Osteoblast (primary cell): ENCODE measurements at regions not wholly inside any gene's neighbourhood (a gene's known extent, or its start where the extent isn't known, plus 50 kb on each side); places are given as distances from the start of the nearest gene placed in this dataset.

Experiments
- DNase-seq: peaks from one replicate; pipeline ENCODE4 v3.0.0; 2011; ENCODE audit warnings: low spot score, mixed read lengths; ENCODE audit not compliant: insufficient read length; ENCODE audit errors: missing footprints
- H2AFZ ChIP-seq: 2 replicates; pipeline ENCODE4 v1.6.0; 2011; ENCODE audit warnings: mild to moderate bottlenecking, low read length
- H3K27ac ChIP-seq: 2 replicates; pipeline ENCODE4 v1.5.1; 2011; ENCODE audit warnings: mild to moderate bottlenecking, low read depth, low read length, moderate library complexity
- H3K27me3 ChIP-seq: 2 replicates; pipeline ENCODE4 v1.6.0; 2012; ENCODE audit warnings: mild to moderate bottlenecking, control low read depth, inconsistent platforms, low read length, moderate library complexity; ENCODE audit not compliant: insufficient read depth
- H3K36me3 ChIP-seq: 2 replicates; pipeline ENCODE4 v1.5.1; 2011; ENCODE audit warnings: mild to moderate bottlenecking, low read length, control low read depth, moderate library complexity; ENCODE audit not compliant: insufficient read depth
- H3K4me1 ChIP-seq: 2 replicates; pipeline ENCODE4 v1.5.1; 2011; ENCODE audit warnings: mild to moderate bottlenecking, low read length, control low read depth, moderate library complexity; ENCODE audit not compliant: insufficient read depth
- H3K4me2 ChIP-seq: 2 replicates; pipeline ENCODE4 v1.6.0; 2011; ENCODE audit warnings: mild to moderate bottlenecking, low read length; ENCODE audit not compliant: insufficient read depth
- H3K4me3 ChIP-seq: fragments of 200-600 bp; sonication (generic); 3 replicates; pipeline ENCODE4 v1.5.1; 2012; ENCODE audit warnings: mild to moderate bottlenecking, low read length, inconsistent platforms; ENCODE audit not compliant: insufficient read depth
- H3K79me2 ChIP-seq: 2 replicates; pipeline ENCODE4 v1.6.0; 2012; ENCODE audit warnings: mild to moderate bottlenecking, low read length, control low read depth, inconsistent platforms; ENCODE audit not compliant: insufficient read depth
- H3K9me3 ChIP-seq: 2 replicates; pipeline ENCODE4 v1.5.1; 2011; ENCODE audit warnings: low read depth, low read length, control low read depth
- H4K20me1 ChIP-seq: 2 replicates; pipeline ENCODE4 v1.6.0; 2012; ENCODE audit warnings: mild to moderate bottlenecking, low read length, control low read depth; ENCODE audit not compliant: insufficient read depth
- CTCF ChIP-seq: IDR thresholded peaks from 2 replicates; pipeline ENCODE4 v1.5.1; 2011; ENCODE audit warnings: mild to moderate bottlenecking, low read depth, low read length, moderate library complexity; ENCODE audit errors: extremely low read depth

GRCh38 chr20:7571521-7572055 lies 368.7 kb downstream of the HAO1 start:
- no peak overlapping the region for H3K4me3 ChIP-seq
- H3K36me3 ChIP-seq = no peaks in the 10 kb centered on the region
- no peaks in the 10 kb centered on the region for H3K4me1 ChIP-seq
- DNase-seq = no peak
- H4K20me1 ChIP-seq = no peaks in the 10 kb centered on the region
- no peaks in the 10 kb centered on the region for H3K27me3 ChIP-seq
- no peaks in the 10 kb centered on the region for H3K79me2 ChIP-seq
- no peak overlapping the region for H2AFZ ChIP-seq
- H3K4me2 ChIP-seq = no peak overlapping the region
- H3K9me3 ChIP-seq = no peaks in the 10 kb centered on the region
- H3K27ac ChIP-seq = no peak overlapping the region
- TF ChIP-seq CTCF = no peak

GRCh38 chr20:7579888-7580287 lies 360.4 kb downstream of the HAO1 start:
- Histone ChIP-seq H4K20me1 (no peaks in the 10 kb centered on the region), H2AFZ (no peak overlapping the region), H3K79me2 (no peaks in the 10 kb centered on the region), H3K4me2 (no peak overlapping the region), H3K36me3 (no peaks in the 10 kb centered on the region), H3K9me3 (no peaks in the 10 kb centered on the region), H3K27ac (no peak overlapping the region), H3K4me3 (no peak overlapping the region), H3K27me3 (no peaks in the 10 kb centered on the region), H3K4me1 (no peaks in the 10 kb centered on the region)
- TF ChIP-seq CTCF = no peak
- DNase-seq = no peak

GRCh38 chr20:7585126-7585679 lies 355.1 kb downstream of the HAO1 start:
- H3K27me3 ChIP-seq = no peaks in the 10 kb centered on the region
- no peaks in the 10 kb centered on the region for H3K36me3 ChIP-seq
- no peaks in the 10 kb centered on the region for H3K9me3 ChIP-seq
- no peak overlapping the region for H3K27ac ChIP-seq
- H3K4me3 ChIP-seq = no peak overlapping the region
- H3K4me1 ChIP-seq = no peaks in the 10 kb centered on the region
- DNase-seq = no peak
- H3K79me2 ChIP-seq = no peaks in the 10 kb centered on the region
- H2AFZ ChIP-seq = no peak overlapping the region
- no peaks in the 10 kb centered on the region for H4K20me1 ChIP-seq
- H3K4me2 ChIP-seq = no peak overlapping the region
- no peak for TF ChIP-seq CTCF

GRCh38 chr20:7586481-7586880 lies 353.8 kb downstream of the HAO1 start:
- no peak overlapping the region for H2AFZ ChIP-seq
- no peaks in the 10 kb centered on the region for H3K9me3 ChIP-seq
- TF ChIP-seq CTCF = no peak

More at GRCh38 chr20:7586481-7586880, 353.8 kb downstream of the HAO1 start:
- H3K27ac ChIP-seq = no peak overlapping the region
- H3K4me3 ChIP-seq = no peak overlapping the region
- H3K79me2 ChIP-seq = no peaks in the 10 kb centered on the region
- H3K36me3 ChIP-seq = no peaks in the 10 kb centered on the region
- H3K27me3 ChIP-seq = no peaks in the 10 kb centered on the region
- no peaks in the 10 kb centered on the region for H4K20me1 ChIP-seq
- no peaks in the 10 kb centered on the region for H3K4me1 ChIP-seq
- no peak for DNase-seq
- no peak overlapping the region for H3K4me2 ChIP-seq
